K562 (cell line): ENCODE measurements at regions not wholly inside any gene's neighbourhood (a gene's known extent, or its start where the extent isn't known, plus 50 kb on each side); places are given as distances from the start of the nearest gene placed in this dataset.
A peak's percentile ranks its signal among the peaks of the same experiment; 100 is the strongest.
"Not testable (repeated sequence)": the region's sequence is repeated elsewhere in the genome, so short reads cannot be mapped to it uniquely, and the experiment has no call there.

Source experiments
- ATAC-seq: fragments of 200-7000 bp; cut with Tn5 transposase; 3 replicates; pipeline ENCODE4 v1.9.1; 2020; ENCODE audit warnings: moderate library complexity
- BruUV-seq: library from RNA; stranded (reverse); fragments of 400-500 nt; replicated peaks from 2 replicates; lab custom pipeline; 2021; lab: Mats Ljungman, UMichigan
- CTCF ChIA-PET: fragments of 300-600 bp; formaldehyde crosslinking; extraction: SDS; loops from one replicate; lab custom pipeline; 2021; ENCODE audit warnings: low intra/inter-chr PET ratio; lab: Yijun Ruan, JAX
- POLR2A ChIA-PET: fragments of 300-600, 350-650 bp; sonication (Branson Sonifier 250); formaldehyde crosslinking; extraction: SDS; loops from one replicate; lab custom pipeline; 2021; ENCODE audit warnings: antibody characterized with exemption, inconsistent platforms; lab: Yijun Ruan, JAX
- DNase-seq, 4 experiments: peaks; one replicate each; pipeline versions ENCODE4 v3.0.0 to v3.0.0-alpha.2; 2011 to 2018; ENCODE audit warnings: low spot score in 3 of 4, mixed read lengths in 3 of 4; ENCODE audit errors: extremely low read depth in 1 of 4
- FAIRE-seq: peaks from 2 replicates; lab custom pipeline; 2011; peaks lifted over from hg19 to GRCh38; lab: Jason Lieb, UNC
- H2AFZ ChIP-seq: 2 replicates; pipeline ENCODE4 v1.6.0; 2011; ENCODE audit warnings: low read depth, low read length, control low read depth, inconsistent platforms
- H3K27ac ChIP-seq: fragments of 200-600 bp; 3 replicates; pipeline ENCODE4 v1.8.0; 2011; ENCODE audit warnings: low read depth, mild to moderate bottlenecking, control low read depth, inconsistent platforms, low read length, moderate library complexity, mixed read lengths; ENCODE audit errors: extremely low read depth
- H3K27me3 ChIP-seq, 2 experiments: fragments of 300-600 bp in 1 of 2; 2 replicates in 1 of 2; 3 replicates in 1 of 2; pipeline versions ENCODE4 v1.6.0 to v1.8.0; 2011; ENCODE audit warnings: inconsistent platforms in 2 of 2, low read length in 2 of 2, mild to moderate bottlenecking in 1 of 2, mixed read lengths in 1 of 2, moderate library complexity in 1 of 2; ENCODE audit not compliant: control insufficient read depth in 2 of 2, insufficient read depth in 2 of 2
- H3K36me3 ChIP-seq: fragments of 300-600 bp; 3 replicates; pipeline ENCODE4 v1.8.0; 2011; ENCODE audit warnings: mild to moderate bottlenecking, low read length, inconsistent platforms; ENCODE audit not compliant: control insufficient read depth, insufficient read depth
- H3K4me1 ChIP-seq, 2 experiments: fragments of 200-600 bp in 1 of 2; replicated peaks in 1 of 2; 2 replicates in 1 of 2; 3 replicates in 1 of 2; pipeline versions ENCODE4 v1.5.1 to v1.8.0; 2011; ENCODE audit warnings: inconsistent platforms in 2 of 2, low read length in 2 of 2, mild to moderate bottlenecking in 1 of 2, mixed read lengths in 1 of 2, moderate library complexity in 1 of 2; ENCODE audit not compliant: control insufficient read depth in 2 of 2, insufficient read depth in 2 of 2
- H3K4me2 ChIP-seq: 2 replicates; pipeline ENCODE4 v1.6.1; 2011; ENCODE audit warnings: low read length, control low read depth, inconsistent platforms, mixed read lengths; ENCODE audit not compliant: insufficient read depth
- H3K4me3 ChIP-seq: fragments of 200-600 bp; sonication (generic), shearing (Covaris generic); 2 replicates; pipeline ENCODE4 v1.5.1; 2016; ENCODE audit warnings: control low read depth, inconsistent platforms
- H3K79me2 ChIP-seq: fragments of 200-600 bp; 3 replicates; pipeline ENCODE4 v1.8.0; 2011; ENCODE audit warnings: low read length, inconsistent platforms; ENCODE audit not compliant: control insufficient read depth, insufficient read depth
- H3K9ac ChIP-seq, 2 experiments: 2 replicates each; pipeline versions ENCODE4 v1.6.0 to v1.6.1; 2011; ENCODE audit warnings: low read depth in 2 of 2, low read length in 2 of 2, control low read depth in 1 of 2, inconsistent platforms in 1 of 2, mild to moderate bottlenecking in 1 of 2, mixed read lengths in 1 of 2; ENCODE audit not compliant: insufficient read depth in 1 of 2
- H3K9me1 ChIP-seq: one replicate; pipeline ENCODE4 v1.6.0; 2011; ENCODE audit warnings: inconsistent platforms, mild to moderate bottlenecking, low read length, moderate library complexity; ENCODE audit not compliant: control insufficient read depth, insufficient read depth
- H3K9me3 ChIP-seq: replicated peaks from 2 replicates; pipeline ENCODE4 v1.5.1; 2011; ENCODE audit warnings: low read depth, low read length, inconsistent platforms; ENCODE audit not compliant: control insufficient read depth, insufficient read depth
- H4K20me1 ChIP-seq: replicated peaks from 2 replicates; pipeline ENCODE4 v1.6.1; 2011; ENCODE audit warnings: low read length, inconsistent platforms, mixed read lengths; ENCODE audit not compliant: control insufficient read depth, insufficient read depth
- L3MBTL2 ChIP-seq: fragments of 450-650 bp; IDR thresholded peaks from 2 replicates; pipeline ENCODE4 v1.6.1; 2016; ENCODE audit warnings: mild to moderate bottlenecking, moderate library complexity
- ZBTB7A ChIP-seq: IDR thresholded peaks from 2 replicates; pipeline ENCODE4 v1.6.1; 2011; ENCODE audit warnings: low read depth, mild to moderate bottlenecking, low read length, moderate library complexity, borderline replicate concordance; ENCODE audit not compliant: control insufficient read depth
- WGBS: fragments of 100-300 bp; shearing (Covaris generic); methylation state at CpG from one replicate; pipeline ENCODE4 v1.1.6; 2016; ENCODE audit warnings: low coverage, mixed read lengths; ENCODE audit not compliant: insufficient coverage; ENCODE audit errors: missing lambda C conversion rate; 5-methylcytosine and 5-hydroxymethylcytosine counted together
- in situ Hi-C: fragments of 300-500 bp; cut with MboI; formaldehyde crosslinking; loops from 4 replicates; pipeline ENCODE4 v1.15.0; 2018; ENCODE audit warnings: inconsistent platforms, mixed read lengths
- intact Hi-C: fragments of 100-400 bp; cut with micrococcal nuclease; formaldehyde crosslinking; loops from 2 replicates; pipeline ENCODE4 v1.14.2; 2022
- TF ChIP-seq, protein P1 (sequence below): fragments of 450-650 bp; IDR thresholded peaks from 2 replicates; pipeline ENCODE4 v1.6.1; 2016; ENCODE audit warnings: mild to moderate bottlenecking, moderate library complexity

DNA sequence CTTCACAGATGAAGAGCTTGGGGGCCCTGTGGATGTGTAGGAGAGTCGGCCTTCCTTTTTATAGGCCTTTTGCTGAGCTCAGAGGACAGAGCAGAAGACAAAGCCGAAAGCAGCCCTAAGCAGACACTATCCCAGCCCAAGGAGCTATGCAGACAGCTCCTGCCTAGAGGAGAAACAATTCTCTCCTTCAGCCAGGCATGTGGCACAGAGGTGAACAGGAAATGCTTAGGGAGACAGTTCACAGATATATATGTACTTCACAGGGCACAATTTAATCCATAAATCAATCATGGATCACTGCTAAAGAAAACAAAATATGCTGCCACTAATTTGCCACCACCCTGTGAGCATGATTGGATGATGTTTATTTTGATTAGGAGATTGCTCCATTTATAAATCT lies 164.5 kb upstream of the PLGLB2 start:
- H3K4me3 ChIP-seq, in situ Hi-C loops, H3K36me3 ChIP-seq, H3K9ac ChIP-seq, H2AFZ ChIP-seq, H3K27me3 ChIP-seq, H3K4me1 ChIP-seq, CTCF ChIA-PET, H3K4me2 ChIP-seq, DNase-seq, BruUV-seq, intact Hi-C loops, H3K9me1 ChIP-seq, FAIRE-seq, H3K9me3 ChIP-seq, H4K20me1 ChIP-seq, ATAC-seq, POLR2A ChIA-PET, H3K79me2 ChIP-seq: not testable (repeated sequence)
- peak overlapping the region; percentile 76; the same call in 1 of the 3 replicates for H3K27ac ChIP-seq
- WGBS = 78% methylated on average over 1 of the region's 2 CpGs

DNA sequence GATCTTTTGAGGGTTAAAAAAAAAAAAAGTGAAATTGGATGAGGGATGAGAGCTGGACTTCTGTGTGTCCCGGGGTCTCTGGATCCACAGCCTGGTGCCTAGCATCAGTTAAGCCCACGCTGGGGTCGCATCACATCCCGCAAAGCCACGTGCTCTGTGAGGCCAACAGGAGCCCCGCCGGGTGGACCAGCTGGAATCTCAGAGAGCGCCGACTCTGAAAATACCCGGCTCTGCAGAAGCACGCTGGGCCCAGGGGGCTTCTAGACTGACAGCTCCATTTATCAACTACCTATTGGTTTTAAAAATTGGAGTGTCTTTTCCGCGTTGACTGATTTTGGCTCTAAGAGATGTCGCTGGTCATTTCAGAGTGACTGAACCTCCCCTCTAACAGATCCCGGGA lies 164.1 kb upstream of the PLGLB2 start:
- DNase-seq, H3K9me1 ChIP-seq, in situ Hi-C loops, H4K20me1 ChIP-seq, H3K36me3 ChIP-seq, CTCF ChIA-PET, FAIRE-seq, H3K4me3 ChIP-seq, H2AFZ ChIP-seq, H3K27me3 ChIP-seq, H3K79me2 ChIP-seq, H3K9me3 ChIP-seq, intact Hi-C loops, H3K4me1 ChIP-seq, POLR2A ChIA-PET: not testable (repeated sequence)
- WGBS = 49% methylated on average over 5 of the region's 15 CpGs
- peak; percentile 10 for ATAC-seq
- Histone ChIP-seq H3K27ac (peak overlapping the region; percentile 76), H3K4me2 (peak overlapping the region; percentile 14; the same call in 1 of the 2 replicates), H3K9ac (peak overlapping the region in 1 of 2 experiments; percentile 77; a peak in 2 of 4 replicates)
- BruUV-seq = TSS peak; percentile 88
- peak; percentile 3; the same call in 1 of the 2 replicates for TF ChIP-seq ZBTB7A
- TF ChIP-seq L3MBTL2 = 0 out of 2 replicates have a peak, but pooled peaks have one; percentile 29
- TF ChIP-seq, protein P1, sequence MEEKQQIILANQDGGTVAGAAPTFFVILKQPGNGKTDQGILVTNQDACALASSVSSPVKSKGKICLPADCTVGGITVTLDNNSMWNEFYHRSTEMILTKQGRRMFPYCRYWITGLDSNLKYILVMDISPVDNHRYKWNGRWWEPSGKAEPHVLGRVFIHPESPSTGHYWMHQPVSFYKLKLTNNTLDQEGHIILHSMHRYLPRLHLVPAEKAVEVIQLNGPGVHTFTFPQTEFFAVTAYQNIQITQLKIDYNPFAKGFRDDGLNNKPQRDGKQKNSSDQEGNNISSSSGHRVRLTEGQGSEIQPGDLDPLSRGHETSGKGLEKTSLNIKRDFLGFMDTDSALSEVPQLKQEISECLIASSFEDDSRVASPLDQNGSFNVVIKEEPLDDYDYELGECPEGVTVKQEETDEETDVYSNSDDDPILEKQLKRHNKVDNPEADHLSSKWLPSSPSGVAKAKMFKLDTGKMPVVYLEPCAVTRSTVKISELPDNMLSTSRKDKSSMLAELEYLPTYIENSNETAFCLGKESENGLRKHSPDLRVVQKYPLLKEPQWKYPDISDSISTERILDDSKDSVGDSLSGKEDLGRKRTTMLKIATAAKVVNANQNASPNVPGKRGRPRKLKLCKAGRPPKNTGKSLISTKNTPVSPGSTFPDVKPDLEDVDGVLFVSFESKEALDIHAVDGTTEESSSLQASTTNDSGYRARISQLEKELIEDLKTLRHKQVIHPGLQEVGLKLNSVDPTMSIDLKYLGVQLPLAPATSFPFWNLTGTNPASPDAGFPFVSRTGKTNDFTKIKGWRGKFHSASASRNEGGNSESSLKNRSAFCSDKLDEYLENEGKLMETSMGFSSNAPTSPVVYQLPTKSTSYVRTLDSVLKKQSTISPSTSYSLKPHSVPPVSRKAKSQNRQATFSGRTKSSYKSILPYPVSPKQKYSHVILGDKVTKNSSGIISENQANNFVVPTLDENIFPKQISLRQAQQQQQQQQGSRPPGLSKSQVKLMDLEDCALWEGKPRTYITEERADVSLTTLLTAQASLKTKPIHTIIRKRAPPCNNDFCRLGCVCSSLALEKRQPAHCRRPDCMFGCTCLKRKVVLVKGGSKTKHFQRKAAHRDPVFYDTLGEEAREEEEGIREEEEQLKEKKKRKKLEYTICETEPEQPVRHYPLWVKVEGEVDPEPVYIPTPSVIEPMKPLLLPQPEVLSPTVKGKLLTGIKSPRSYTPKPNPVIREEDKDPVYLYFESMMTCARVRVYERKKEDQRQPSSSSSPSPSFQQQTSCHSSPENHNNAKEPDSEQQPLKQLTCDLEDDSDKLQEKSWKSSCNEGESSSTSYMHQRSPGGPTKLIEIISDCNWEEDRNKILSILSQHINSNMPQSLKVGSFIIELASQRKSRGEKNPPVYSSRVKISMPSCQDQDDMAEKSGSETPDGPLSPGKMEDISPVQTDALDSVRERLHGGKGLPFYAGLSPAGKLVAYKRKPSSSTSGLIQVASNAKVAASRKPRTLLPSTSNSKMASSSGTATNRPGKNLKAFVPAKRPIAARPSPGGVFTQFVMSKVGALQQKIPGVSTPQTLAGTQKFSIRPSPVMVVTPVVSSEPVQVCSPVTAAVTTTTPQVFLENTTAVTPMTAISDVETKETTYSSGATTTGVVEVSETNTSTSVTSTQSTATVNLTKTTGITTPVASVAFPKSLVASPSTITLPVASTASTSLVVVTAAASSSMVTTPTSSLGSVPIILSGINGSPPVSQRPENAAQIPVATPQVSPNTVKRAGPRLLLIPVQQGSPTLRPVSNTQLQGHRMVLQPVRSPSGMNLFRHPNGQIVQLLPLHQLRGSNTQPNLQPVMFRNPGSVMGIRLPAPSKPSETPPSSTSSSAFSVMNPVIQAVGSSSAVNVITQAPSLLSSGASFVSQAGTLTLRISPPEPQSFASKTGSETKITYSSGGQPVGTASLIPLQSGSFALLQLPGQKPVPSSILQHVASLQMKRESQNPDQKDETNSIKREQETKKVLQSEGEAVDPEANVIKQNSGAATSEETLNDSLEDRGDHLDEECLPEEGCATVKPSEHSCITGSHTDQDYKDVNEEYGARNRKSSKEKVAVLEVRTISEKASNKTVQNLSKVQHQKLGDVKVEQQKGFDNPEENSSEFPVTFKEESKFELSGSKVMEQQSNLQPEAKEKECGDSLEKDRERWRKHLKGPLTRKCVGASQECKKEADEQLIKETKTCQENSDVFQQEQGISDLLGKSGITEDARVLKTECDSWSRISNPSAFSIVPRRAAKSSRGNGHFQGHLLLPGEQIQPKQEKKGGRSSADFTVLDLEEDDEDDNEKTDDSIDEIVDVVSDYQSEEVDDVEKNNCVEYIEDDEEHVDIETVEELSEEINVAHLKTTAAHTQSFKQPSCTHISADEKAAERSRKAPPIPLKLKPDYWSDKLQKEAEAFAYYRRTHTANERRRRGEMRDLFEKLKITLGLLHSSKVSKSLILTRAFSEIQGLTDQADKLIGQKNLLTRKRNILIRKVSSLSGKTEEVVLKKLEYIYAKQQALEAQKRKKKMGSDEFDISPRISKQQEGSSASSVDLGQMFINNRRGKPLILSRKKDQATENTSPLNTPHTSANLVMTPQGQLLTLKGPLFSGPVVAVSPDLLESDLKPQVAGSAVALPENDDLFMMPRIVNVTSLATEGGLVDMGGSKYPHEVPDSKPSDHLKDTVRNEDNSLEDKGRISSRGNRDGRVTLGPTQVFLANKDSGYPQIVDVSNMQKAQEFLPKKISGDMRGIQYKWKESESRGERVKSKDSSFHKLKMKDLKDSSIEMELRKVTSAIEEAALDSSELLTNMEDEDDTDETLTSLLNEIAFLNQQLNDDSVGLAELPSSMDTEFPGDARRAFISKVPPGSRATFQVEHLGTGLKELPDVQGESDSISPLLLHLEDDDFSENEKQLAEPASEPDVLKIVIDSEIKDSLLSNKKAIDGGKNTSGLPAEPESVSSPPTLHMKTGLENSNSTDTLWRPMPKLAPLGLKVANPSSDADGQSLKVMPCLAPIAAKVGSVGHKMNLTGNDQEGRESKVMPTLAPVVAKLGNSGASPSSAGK = 0 out of 2 replicates have a peak, but pooled peaks have one; percentile 34
